WERI-Rb-1 (cell line): ENCODE measurements at regions not wholly inside any gene's neighbourhood (a gene's known extent, or its start where the extent isn't known, plus 50 kb on each side); places are given as distances from the start of the nearest gene placed in this dataset.

Source experiments
- DNase-seq: peaks from one replicate; pipeline ENCODE4 v3.0.0-alpha.2; 2020
- H3K27ac ChIP-seq: fragments of 250-450 bp; sonication (Bioruptor Pico); 2 replicates; pipeline ENCODE4 v1.5.1; 2020; ENCODE audit warnings: mild to moderate bottlenecking, moderate library complexity
- H3K27me3 ChIP-seq: fragments of 250-450 bp; sonication (Bioruptor Pico); 2 replicates; pipeline ENCODE4 v1.5.1; 2021; ENCODE audit warnings: mild to moderate bottlenecking, low read depth, moderate library complexity; ENCODE audit not compliant: insufficient read depth, severe bottlenecking
- H3K36me3 ChIP-seq: fragments of 250-450 bp; sonication (Bioruptor Pico); 2 replicates; pipeline ENCODE4 v1.5.1; 2020; ENCODE audit warnings: mild to moderate bottlenecking, moderate library complexity
- H3K4me3 ChIP-seq: 2 replicates; pipeline ENCODE4 v1.5.1; 2011; ENCODE audit warnings: low read depth, mild to moderate bottlenecking, control low read depth, low read length
- H3K9me3 ChIP-seq: fragments of 250-450 bp; sonication (Bioruptor Pico); 2 replicates; pipeline ENCODE4 v1.5.1; 2021; ENCODE audit warnings: mild to moderate bottlenecking, moderate library complexity; ENCODE audit not compliant: severe bottlenecking
- CTCF ChIP-seq: IDR thresholded peaks from 2 replicates; pipeline ENCODE4 v1.5.1; 2011; ENCODE audit warnings: low read depth, mild to moderate bottlenecking, control low read depth, inconsistent platforms, low read length

GRCh38 chr10:14448197-14448990 is 117.7 kb upstream of the FRMD4A start:
- H3K27me3 ChIP-seq = no peaks in the 10 kb centered on the region
- no peak overlapping the region for H3K27ac ChIP-seq
- no peak for TF ChIP-seq CTCF
- DNase-seq = no peak
- no peak overlapping the region for H3K4me3 ChIP-seq
- no peaks in the 10 kb centered on the region for H3K9me3 ChIP-seq
- H3K36me3 ChIP-seq = no peaks in the 10 kb centered on the region

DNA sequence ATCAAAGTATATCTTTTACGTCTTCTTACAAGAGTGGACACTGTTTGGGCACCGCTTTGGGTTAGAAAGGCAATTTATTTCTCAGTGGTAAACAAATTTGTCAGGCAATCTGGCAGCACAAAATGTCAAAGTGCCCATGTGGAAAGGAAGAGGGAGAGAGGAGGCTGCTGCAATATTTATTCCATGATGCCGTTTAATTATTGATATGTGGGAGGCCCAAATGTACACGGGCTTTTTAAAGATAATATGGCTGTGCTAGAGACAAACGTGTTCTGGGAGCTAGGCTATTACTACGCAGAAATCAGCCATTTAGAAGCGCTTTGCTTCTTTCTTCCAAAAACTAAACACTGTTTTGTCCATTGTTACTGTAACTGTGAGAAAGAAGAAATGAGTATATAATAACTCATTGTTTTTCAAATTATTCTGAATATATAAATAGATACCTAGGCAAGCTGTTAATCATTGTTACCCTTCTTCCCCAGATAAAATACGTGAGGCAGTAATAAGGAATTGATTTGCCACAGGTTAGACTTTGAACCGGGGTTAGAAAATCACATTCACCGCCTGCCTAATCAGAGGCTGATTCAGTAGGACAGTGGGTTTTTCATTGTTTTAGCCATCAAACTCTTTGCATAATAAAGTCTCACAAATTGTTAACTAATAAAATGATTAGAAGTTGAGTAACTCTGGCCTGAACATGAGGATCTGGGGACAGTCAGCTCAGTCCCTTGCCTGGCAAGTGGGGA is 116.5 kb upstream of the FRMD4A start:
- Histone ChIP-seq H3K9me3 (no peaks in the 10 kb centered on the region), H3K27ac (no peak overlapping the region), H3K4me3 (no peak overlapping the region), H3K27me3 (no peaks in the 10 kb centered on the region), H3K36me3 (no peaks in the 10 kb centered on the region)
- TF ChIP-seq CTCF = no peak
- no peak for DNase-seq

DNA sequence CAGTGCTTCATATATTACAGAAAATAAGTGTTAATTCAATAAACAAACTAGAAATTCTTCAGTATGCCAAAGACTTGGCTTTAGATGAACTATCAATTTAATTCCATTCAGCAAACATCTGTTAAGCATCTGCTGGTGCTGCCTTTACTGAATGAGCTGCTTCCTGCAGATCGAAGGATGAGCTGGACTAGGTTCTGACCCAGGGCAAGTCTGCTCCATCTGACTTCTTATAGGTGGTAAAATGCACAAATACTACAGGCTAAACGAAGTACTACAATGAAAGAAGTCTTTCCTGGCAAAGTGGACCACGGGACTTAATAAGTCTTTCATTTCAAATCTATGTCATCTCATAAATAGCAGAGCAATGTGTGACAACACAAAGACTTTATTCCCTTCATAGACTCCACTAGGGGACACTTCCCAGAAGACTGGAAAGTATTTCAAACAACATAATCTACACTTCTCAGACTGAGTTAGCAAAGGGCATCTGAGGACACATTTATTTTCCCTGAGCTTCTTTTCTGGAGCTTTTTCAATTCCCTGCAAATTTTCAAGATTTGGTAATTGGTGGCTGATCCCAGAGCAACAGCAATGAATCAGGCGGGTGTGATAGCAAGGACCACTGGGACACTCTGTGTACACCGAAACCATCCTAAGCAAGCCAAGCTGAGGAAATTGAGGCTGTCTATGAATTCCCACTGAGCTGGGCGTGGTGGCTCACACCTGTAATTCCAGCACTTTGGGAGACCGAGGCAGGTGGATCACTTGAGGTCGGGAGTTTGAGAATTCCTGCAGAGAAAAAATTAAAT is 108.9 kb upstream of the FRMD4A start:
- no peaks in the 10 kb centered on the region for H3K9me3 ChIP-seq
- no peak for TF ChIP-seq CTCF
- H3K27ac ChIP-seq = no peak overlapping the region
- H3K27me3 ChIP-seq = no peaks in the 10 kb centered on the region
- DNase-seq = no peak
- H3K36me3 ChIP-seq = no peaks in the 10 kb centered on the region
- H3K4me3 ChIP-seq = no peak overlapping the region

DNA sequence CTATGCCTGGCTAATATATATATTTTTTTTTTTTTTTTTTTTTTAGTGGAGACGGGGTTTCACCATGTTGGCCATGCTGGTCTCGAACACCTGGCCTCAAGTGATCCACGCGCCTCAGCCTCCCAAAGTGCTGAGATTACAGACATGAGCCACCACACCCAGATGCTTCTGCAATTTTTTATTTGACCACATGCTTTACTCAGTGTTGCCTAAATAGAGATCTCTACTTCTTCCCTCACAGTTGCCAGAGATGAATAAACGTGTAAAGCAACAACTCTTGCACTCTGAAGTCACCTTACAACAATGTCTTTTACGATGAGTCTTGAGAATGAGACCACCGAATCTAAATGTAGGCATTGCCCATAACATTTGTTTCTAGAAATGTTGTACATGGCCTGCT is 107.9 kb upstream of the FRMD4A start:
- H3K27me3 ChIP-seq = no peaks in the 10 kb centered on the region
- no peaks in the 10 kb centered on the region for H3K36me3 ChIP-seq
- no peak overlapping the region for H3K4me3 ChIP-seq
- DNase-seq = no peak
- no peak overlapping the region for H3K27ac ChIP-seq
- no peaks in the 10 kb centered on the region for H3K9me3 ChIP-seq
- TF ChIP-seq CTCF = no peak

GRCh38 chr10:14438057-14438456 is 107.3 kb upstream of the FRMD4A start:
- H3K27ac ChIP-seq = no peak overlapping the region
- H3K4me3 ChIP-seq = no peak overlapping the region
- no peak for DNase-seq
- H3K27me3 ChIP-seq = no peaks in the 10 kb centered on the region
- no peaks in the 10 kb centered on the region for H3K36me3 ChIP-seq
- H3K9me3 ChIP-seq = no peaks in the 10 kb centered on the region
- no peak for TF ChIP-seq CTCF
